ENCODE measurements at regions not wholly inside any gene's neighbourhood (a gene's known extent, or its start where the extent isn't known, plus 50 kb on each side); places are given as distances from the start of the nearest gene placed in this dataset.

GRCh38 chr6:117138920-117139319, 126.4 kb upstream of the VGLL2 start:
- TF ChIP-seq CTCF (IDR thresholded peaks at IDR 0.05): no peak
- no peak for TF ChIP-seq ZFX (IDR thresholded peaks at IDR 0.05; ENCODE audit: borderline replicate concordance)

Data from 22Rv1 (cell line).